ENCODE measurements at regions not wholly inside any gene's neighbourhood (a gene's known extent, or its start where the extent isn't known, plus 50 kb on each side); places are given as distances from the start of the nearest gene placed in this dataset.

DNA sequence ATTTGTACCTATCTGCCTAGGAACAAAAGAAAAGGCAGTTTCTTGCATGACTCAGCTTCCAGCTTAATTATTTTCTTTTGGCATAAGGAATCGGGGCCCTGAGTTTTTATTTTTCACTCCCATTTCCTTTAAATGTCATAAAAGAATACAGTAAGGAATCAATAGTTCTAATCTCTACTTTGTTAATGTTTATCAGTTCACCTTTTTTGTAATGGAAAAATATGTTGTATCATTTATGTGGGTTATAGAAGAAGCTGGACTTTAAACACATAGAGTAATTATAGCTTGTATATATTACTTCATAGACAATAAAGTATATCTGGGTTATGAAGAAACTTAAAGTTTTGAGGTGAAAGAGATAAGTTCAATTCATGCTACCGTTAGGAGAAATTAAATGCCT, 1214.8 kb upstream of the GJE1 start:
- no peak for DNase-seq (ENCODE audit: low spot score)

DNA sequence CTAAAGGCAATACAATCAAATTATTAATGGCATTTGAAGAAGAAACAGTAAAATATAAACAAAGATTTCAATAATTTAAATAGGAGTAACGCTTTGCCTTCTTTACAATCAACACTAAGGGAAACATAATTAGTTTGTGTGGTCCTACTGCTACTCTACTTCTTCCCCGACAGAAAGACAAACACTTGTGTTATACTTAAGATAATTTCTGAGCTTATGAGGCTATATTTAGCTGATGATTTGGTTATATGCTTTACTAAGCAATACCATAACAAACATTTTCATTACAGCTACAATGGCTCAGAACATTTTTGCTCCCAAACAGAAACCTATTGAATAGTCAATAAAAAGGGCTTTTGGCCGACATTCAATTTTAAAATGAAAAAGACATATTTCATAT, 1217.2 kb upstream of the GJE1 start:
- no peak for DNase-seq (ENCODE audit: low spot score)

DNA sequence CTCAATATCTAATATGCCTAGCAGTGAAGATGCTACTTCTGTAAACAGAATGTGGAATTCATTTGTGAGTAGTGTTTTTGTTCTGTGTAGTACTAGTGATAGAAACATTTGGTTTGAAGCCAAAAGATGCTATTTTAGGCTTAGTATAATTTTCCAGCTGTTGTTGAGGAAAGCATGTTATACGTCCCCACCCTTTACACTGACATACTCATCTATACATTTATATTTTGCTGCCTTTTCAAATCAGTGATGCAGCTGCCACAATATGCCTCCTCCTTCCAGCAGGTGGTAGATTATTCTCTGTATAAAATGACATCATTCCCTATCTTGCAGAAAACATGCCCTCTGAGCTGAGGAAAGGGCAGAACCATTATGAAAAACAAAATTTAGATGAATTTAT, 1217.6 kb upstream of the GJE1 start:
- no peak for DNase-seq (ENCODE audit: low spot score)

DNA sequence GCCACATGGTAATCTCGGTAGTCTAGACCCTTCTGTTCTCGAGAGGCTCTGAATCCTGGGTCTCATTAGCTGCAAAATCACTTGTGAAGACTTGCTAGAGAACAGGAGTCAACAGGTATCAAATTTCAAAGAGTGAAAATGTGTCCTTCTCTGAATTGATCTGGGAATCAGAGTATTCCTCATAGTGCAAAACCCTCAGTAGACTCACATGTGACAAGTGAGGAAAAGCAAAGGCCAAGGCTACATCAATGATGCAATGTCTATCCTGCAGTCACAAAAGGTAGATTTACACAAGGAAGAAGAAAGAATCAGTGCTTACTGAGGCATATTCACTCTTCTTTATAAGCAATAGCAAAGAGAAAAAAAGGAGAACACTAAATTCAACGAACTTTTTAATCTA, 1220.0 kb upstream of the GJE1 start:
- DNase-seq (ENCODE audit: low spot score) = no peak

DNA sequence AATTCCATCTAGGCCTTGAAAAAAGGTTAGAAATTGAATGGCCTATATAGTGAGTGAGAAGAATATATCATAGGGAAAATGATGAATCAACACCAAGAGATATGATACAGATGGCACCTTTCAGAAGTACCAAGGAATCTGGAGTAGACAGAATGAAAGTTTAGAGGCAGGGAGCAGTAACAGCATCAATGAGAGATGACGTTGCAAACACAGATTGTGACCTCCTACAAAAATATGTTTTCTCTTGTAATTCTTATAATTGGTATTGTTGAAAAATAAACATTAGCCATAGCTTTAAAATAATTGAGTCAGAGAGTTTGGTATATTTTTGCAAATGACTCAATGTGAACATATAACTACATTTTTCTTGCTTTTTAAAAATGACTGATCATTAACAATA, 1223.1 kb upstream of the GJE1 start:
- no peak for DNase-seq (ENCODE audit: low spot score)

DNA sequence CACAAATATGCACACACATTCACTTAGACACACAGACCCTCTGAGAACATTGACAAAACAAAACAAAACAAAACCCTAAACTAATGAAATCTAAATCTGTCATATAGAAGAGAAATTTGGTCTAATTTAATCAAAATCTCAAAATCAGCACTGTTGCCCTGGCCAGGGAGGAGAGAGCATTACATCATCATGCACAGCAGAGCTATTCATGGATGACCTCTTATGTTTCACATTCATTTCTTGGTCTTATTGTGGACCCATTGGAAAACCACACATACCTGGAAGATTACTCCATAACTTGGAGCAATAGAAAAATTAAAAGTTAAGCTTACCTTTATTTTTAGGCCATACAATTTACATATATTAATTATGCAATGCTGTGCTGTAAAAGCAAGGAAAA, 1223.6 kb upstream of the GJE1 start:
- no peak for DNase-seq (ENCODE audit: low spot score)

DNA sequence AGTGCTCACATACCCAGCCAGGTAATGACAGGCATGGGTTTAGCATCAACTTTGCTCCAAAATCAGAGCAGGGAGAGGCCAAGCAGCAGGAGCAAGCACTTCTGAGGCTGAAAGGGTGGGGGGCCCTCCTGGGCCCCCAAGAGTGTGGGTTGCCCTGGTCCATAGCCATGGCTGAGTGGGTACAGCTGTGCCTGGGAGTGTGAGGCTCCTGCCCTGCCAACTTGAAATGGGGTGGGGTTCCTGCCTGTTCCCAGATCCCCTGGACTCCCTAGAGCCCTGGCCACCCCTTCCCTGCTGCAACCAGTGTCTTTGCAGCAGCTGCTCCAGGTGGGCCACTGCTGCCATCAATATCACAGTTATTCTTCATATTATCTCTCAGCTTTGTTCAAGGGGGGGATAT, 1224.2 kb upstream of the GJE1 start:
- no peak for DNase-seq (ENCODE audit: low spot score)

DNA sequence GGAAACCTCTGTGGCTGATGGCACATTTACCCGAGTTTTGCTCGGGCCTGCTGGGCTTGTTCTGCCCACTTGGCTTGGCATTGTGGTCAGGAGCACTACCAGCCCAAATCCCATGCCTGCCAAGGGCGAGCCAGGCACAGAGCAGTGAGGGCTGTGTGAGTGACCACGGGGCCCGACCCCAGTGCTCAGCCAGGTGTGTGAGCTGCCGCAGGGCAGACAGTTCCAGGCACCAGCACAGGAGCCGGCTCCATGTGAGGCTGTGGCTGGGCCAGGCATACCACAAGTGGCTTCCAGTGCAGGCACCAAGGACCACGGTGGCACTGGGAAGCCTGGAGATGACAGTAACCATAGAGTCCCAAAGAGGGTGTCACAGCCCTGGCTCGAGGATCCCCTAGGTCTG, 1225.5 kb upstream of the GJE1 start:
- DNase-seq (ENCODE audit: low spot score) = no peak

DNA sequence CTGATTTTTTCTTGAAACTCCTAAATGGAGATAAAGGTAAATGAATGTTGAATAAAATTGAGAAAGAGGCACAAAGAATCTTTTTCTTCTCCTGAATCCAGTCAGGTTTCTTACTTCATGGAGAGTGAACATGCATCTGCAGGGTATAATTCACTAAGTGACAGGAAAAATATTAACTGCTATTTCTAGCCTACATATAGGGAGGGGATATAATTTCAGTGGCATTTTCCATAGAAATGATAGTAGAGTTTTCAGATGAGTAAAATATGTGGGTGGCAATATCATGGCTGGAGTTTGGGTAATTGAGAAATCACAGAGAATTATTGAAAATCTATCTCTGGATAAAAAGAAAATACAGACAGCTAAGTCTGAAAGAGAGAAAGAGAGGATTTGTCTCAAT, 1227.0 kb upstream of the GJE1 start:
- DNase-seq (ENCODE audit: low spot score) = no peak

DNA sequence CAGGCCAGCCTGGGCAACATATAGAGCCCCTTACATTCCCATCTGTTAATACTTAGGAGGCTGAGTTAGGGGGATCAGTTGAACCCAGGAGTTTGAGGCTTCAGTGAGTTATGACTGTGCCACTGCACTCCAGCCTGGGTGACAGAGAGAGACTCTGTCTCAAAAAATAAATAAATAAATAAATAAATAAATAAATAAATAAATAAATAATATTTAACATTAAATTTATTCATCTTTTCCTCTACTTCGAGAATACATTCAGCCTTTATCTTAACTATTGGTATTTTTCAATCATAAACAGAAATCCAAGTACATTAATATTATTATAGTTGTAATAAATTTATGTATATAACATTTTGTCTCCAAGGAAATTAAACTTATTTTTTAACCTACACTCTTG, 1227.7 kb upstream of the GJE1 start:
- DNase-seq (ENCODE audit: low spot score) = no peak

DNA sequence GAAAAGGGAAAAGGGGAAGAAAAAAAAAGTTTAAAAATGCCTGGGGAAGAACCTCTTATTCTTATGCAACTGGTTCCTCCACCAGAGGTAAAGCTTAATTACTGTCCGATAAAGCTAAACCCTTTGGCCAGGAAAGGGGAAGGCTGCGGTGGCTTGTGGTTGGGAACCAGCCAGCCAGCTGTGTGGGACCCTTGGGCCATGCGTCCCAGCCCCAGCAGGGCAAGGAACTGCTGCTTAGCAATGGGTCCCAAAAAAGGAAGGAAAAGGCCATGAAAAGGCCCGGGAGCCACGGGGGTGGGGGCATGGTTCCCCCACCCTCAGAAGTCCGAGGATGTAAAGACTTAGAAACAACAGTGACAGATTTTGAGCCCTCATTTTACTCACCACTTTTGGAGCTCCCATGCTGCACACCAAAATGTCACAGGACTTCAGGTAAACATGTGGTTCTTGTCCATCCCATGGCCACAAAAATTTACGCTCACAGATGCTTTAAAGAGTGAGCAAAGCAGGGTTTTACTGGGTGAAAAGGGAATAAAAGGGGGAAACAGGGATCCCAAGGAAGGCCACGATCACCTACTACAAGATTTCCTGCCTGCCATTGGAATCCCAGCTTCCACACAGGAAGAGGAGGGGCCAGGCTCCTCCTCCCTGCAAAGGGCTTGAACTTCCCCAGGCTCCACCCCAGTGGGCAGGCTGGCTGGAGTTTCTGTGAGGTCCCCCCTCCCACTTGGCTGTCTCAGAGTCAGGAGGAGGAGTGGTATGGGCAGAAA, 1234.7 kb upstream of the GJE1 start:
- no peak for DNase-seq (ENCODE audit: low spot score)

DNA sequence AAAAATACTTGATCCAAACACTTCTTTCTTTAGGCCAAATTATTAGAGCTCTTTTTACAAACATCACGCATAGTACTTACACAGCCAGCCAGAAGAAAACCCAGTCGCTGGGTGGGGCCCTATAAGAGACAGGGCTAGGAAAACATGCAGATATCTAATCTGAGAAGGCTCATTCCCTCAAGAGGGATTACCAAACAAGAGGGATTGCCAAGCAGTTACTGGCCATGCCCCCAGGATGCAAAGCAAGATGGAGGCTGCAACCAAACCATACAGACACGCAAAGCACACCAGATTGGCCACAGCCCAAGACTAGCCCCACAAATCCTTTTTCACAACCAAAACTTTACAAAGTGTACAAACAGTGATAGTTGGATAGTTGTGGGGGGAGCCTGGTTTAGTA, 1235.4 kb upstream of the GJE1 start:
- no peak for DNase-seq (ENCODE audit: low spot score)

DNA sequence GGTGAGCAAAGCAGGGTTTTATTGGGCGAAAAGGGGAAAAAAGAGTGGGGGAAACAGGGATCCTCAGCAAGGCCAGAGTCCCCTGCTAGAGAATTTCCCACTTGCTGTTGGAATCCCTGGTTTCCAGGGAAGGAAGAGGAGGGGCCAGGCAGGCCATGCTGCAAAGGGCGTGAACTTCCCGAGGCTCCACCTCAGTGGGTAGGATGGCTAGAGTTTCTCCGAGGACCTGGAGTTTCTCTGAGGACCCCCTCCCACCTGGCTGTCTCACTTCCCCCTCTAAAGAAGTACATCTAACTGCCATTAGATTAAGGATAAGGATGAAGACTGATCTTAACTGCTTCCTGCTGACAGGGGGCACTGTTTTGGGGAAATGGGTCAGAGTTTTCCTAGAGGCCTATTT, 1239.3 kb upstream of the GJE1 start:
- no peak for DNase-seq (ENCODE audit: low spot score)

DNA sequence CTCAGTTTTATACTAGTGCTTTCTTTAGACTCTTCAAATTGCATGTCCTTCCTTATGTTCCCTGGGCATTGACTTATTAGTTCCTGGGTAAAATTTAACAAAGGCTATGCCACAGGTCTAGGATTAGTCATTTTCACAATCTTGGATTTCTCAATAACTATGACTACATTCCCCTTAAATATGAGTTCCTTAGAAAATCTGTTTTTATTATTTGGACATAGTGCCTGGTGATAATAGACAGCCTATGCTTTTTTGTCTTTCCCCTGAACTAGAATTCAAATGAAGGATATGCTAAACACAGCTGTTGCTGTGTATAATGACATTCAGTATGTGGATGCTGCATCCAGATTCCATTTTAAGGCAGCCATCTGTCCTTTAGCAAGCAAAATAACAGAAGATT, 1252.8 kb upstream of the GJE1 start:
- DNase-seq (ENCODE audit: low spot score) = no peak

DNA sequence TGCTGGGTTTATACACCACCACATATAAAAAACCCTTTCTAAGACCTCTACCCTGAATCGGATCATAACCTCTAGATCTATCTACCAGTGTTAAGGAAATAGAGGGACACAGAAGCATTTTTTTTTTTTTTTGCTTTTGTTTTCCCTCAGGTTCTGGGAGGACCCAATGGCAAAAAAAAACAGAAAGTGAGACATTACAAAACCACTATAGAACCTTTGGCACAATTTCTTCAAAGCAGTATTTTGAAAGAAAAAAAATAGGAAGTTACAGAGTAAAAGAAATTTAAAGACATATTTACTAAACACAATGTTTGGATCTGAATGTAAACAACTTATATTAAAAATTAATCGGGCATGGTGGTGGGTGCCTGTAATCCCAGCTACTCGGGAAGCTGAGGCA, 1258.7 kb upstream of the GJE1 start:
- no peak for DNase-seq (ENCODE audit: low spot score)

DNA sequence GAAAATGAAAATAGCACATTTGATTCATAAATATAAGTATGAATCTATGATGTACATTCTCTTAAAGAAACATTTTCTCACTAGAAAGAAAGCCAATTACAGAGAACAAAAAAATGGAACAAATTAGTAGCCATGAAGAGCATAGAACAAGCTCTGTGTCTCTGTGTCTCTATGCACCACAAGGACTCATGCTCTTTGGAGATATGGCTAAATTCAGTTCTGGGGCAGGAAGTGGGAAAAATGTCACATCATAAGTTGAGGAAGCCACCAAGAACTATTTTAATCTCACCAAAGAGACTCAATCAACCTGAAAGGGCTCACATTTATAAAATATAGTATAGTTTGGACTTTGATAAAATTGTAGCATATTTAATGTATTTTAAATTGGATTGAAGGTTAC, 1259.8 kb upstream of the GJE1 start:
- DNase-seq (ENCODE audit: low spot score) = no peak

DNA sequence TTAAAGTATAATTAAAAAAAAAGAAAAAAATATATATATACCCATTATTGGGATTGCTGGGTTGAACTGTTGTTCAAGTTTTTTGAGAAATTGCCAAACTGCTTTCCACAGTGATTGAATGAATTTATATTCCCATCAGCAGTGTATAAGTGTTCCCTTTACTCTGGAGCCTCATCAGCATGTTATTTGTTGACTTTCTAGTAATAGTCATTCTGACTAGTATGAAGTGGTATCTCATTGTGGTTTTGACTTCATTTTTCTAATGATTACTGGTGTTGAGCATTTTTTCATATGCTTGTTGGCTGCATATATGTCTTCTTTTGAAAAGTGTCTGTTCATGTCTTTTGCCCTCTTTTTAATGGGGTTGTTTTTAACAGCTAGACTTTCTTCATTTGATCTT, 1260.8 kb upstream of the GJE1 start:
- no peak for DNase-seq (ENCODE audit: low spot score)

DNA sequence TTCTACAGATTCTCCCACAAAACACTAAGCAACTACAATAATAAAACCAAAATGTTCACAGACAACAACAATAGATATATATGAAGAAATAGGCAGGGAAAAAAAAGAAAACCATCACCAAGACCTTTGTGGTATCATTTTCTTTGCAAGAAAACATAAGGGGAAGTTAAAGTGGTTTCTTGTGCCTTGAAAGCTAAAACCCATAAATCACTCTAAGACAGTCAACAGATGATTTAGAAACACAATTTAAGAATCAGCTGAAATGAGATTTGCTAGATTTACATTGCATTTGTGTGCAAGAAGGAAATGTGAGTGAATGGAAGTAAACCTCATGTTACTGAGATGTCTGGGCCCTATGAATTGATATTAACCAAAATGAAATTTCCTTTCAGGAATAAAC, 1265.4 kb upstream of the GJE1 start:
- DNase-seq (ENCODE audit: low spot score) = no peak

DNA sequence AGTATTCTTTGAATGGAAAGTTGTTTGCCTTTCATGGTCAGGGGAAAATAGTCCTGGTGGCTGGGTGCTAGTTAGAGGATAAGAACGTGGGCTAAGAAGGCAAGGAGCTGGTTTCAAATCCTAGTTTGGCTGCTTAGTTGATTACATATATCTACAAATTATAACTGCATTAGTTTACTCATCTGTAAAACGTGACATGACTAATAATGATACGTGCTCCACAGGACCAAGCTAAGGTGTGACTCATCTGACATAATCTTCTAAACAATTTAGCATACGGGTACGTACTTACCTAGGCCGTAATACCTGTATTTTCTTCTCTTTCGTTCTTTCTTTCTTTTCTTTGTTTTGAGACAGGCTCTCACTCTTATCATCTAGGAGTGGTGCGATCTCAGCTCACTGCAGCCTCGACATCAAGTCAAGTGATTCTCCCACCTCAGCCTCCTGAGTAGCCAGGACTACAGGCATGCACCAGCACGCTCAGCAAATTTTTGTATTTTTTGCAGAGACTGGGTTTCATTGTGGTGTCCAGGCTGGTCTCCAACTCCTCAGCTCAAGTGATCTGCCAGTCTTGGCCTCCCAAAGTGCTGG, 1274.2 kb upstream of the GJE1 start:
- DNase-seq (ENCODE audit: low spot score) = no peak

DNA sequence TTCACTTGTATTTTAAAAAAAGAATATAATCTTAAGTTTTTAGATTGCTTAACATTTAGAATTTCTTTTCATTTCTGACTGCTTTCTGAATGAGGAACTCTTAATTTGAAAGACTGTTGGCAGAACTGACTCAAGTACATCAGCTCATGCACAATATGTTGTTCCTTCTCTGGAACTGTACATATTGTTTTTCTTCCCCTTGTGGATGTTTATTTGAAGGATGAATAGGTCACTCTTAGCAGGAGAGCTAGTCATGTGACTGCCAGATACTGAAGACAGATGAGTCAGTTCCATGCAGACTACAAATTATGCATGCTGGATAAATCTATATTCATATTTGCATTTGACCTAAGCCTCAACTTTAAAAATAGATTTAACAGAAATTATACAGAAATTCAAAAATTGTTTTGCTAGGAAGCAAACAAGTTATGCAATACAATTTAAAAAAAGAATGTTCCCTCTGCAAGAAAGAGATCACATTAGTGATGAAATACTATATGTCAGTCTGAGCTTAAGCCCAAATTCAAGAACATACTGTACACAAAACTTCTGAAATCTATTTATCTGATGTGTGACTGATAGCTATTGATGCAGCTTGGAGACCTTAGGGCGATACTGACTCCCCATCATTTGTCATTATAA, 1274.9 kb upstream of the GJE1 start:
- DNase-seq (ENCODE audit: low spot score) = no peak

DNA sequence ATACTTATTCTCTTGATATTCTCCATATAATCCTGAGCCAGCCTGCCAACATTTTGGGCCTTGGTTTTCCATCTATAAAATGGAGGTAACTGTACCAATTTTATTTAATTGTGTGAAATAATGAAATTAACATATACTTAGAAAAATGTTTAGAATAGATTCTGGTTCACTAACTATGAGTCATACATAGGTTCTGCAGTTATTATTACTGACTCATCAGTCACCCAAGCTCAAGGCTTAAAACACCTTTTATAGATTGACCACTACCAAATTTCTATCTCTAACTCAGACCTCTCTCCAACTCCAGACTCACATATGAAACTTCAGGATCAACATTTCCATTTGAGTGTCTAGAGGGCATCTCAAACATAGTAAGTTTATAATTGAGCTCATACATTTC, 1277.2 kb upstream of the GJE1 start:
- no peak for DNase-seq (ENCODE audit: low spot score)

DNA sequence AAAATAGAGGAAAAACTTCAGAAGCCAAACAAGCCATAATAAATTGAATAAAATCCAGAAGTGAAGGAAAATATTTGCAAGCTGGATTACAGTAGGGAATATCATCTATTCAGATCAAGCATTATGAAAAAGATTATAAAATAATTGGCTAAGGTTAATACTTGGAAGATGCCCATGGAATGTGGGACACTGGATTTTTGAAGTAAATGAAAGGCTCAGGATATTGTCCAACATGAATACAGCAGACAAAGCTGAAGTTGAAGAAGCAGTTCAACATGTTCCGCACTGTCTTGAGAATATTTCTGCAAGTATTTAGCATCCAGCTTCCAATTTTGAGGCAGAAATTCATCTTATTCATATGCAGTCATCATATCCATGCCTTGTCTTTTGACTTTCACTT, 1278.4 kb upstream of the GJE1 start:
- DNase-seq (ENCODE audit: low spot score) = no peak

DNA sequence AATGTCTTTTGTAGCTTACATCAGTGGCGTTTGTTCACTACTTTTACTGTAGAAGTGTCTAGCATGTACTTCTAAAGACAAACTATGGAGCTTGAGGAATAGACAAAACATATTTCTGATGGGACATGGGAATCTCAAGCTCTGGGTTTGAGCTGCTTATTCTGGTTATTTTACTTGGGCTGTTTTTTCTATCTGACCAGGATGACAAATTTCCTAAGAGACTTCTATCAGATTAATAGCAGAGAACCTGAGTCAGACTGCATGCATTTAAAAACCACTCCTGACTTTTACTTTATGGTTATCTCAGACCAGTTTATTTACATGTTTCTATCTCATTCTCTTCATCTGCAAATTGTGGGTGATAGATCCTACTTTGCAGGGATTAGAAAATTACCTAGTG, 1282.3 kb upstream of the GJE1 start:
- DNase-seq (ENCODE audit: low spot score) = no peak
